HK-2 (cell line): ENCODE measurements at regions not wholly inside any gene's neighbourhood (a gene's known extent, or its start where the extent isn't known, plus 50 kb on each side); places are given as distances from the start of the nearest gene placed in this dataset.

ENCODE experiments used
- DNase-seq: peaks from one replicate; pipeline ENCODE4 v3.0.0-alpha.2; 2018; ENCODE audit not compliant: unreplicated experiment

- no peak for DNase-seq
These were observed 56.0 kb upstream of the OR5AK2 start for GRCh38 chr11:56932572-56933220.

DNA sequence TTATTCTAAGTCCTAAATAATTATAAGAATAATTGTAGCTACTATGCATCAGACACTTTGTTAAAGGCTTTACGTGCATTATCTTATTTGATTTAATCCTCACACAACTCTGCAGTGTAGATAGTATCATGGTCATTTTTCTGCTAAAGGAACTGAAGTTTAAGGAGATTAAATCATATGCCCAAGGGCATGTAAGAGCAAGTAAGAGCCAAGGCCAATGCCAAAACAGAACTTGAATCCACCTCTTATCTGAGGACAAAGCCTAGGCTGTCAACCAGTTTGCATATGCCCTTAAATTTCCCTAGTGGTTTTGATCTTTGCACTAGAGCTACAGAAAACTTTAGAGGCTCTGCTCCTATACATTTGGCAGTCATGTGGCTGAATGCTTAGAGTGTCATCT, 65.6 kb upstream of the OR5AK2 start:
- no peak for DNase-seq

- DNase-seq = no peak
These were observed 66.3 kb upstream of the OR5AK2 start for GRCh38 chr11:56922421-56922820.

DNA sequence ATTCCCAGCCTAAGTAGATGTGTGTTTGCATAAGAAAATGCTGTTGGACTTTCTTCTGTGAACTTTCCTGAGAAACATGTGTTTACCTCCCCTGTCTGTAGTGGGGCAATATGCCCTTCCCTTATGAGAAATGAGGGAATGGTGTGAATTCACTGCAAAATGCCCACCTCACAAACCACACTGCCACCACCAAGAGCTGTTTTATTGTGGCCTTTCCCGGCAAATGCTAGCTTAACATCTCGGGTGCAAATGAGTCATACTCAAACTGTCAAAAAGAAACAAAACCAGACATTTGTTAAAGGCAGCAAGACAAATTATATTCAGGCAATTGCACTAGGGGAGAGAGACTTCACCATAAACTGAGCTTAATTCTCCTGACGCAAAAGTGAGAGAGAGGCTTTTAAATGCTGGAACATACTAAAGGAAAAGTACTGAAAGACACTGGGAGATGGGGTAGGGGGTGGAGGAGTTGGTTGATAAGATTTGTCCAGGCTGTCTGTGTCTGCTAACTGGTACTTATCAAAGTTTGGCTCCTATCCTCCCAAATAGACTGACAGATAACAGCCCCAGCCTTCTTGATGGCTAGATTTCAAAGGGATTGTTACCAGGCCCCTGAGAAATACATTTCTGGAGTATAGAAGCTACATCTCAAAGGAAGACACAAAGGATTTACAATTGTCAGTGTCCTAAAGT, 70.9 kb upstream of the OR5AK2 start:
- no peak for DNase-seq

DNA sequence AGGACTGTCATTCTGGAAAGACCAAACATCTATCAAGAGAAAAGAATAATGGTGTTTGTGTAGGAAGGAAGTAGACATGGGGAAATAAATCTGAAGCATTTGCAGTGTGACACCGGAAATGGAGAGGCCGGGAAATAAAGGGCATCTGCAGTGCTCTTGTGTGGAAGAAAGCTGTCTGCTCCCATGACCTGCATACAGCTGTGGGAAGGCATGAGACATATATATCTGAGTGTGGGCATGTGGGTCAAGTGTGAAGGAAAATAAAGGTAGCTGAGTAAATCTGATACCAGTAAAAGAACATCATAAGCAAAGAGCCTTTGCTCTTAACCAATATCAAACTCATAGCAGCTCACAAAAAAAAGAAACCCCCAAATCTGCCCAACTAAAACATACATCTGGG, 72.1 kb upstream of the OR5AK2 start:
- DNase-seq = no peak

- DNase-seq = no peak
These were observed 72.6 kb upstream of the OR5AK2 start for GRCh38 chr11:56916162-56916561.

GRCh38 chr11:56911312-56911711, 77.4 kb upstream of the OR5AK2 start:
- no peak for DNase-seq

- no peak for DNase-seq
These were observed 77.9 kb upstream of the OR5AK2 start for GRCh38 chr11:56910785-56911184.

- no peak for DNase-seq
These were observed 78.5 kb upstream of the OR5AK2 start for GRCh38 chr11:56910046-56910773.

- no peak for DNase-seq
These were observed 79.2 kb upstream of the OR5AK2 start for GRCh38 chr11:56909563-56909962.

GRCh38 chr11:56909080-56909479, 79.6 kb upstream of the OR5AK2 start:
- no peak for DNase-seq

DNA sequence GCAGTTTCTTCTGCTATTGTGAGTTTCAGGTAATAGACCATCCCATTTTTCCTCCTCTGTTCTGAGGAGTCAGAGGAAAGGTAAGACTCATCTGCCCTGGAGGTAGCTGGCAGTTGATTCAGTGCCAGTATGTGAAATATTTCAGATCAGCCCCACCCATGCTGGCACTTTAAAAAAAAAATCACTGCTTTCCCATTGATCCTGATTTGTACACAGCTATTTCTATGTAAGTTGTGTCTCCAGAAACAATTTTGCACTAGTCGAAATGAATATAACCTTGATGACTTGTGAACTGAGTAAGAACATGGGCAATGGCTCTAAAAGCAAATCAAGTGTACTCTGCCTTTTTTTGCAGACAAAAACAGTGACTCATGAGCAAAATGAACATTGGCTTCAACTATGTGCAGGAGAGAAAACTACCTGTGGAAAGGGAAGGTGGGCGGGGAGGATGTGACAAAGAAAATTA, 82.0 kb upstream of the OR5AK2 start:
- DNase-seq = no peak

DNA sequence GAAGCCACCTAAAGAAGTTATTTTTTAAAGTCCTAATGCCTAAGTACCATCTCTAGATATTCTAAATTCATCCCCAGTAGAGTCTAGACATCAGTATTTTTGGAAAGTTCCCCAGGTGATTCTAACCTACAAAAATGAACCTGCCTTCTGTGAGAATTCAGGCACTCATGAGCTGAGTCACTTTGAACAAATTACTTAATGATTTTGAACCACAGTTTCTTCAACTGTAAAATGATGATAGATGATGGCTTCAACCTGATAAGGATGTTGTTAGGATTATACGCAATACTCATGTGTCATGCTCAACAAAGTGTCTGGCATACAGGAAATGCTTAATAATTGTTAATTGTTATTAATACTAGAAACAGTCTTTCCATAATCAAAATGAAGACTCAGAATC, 82.8 kb upstream of the OR5AK2 start:
- DNase-seq = no peak

DNA sequence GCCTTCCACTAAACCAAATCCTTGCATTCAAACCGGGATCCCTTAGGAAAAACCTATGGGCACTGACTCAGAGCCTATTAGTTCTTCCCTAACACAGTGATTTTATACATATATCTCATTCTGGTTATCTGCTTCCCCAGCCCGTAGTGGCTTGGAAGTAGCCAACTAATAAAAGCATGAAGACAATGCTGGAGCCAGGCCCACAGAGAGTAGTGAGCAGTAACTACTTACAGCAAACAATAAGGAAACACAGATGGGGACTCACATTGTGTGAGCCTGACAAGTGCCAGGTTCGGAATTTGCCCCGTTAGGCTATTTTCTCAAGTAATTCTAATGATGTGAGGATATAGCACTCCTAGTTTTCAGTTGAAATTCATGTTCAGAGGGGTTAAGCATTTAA, 83.3 kb upstream of the OR5AK2 start:
- DNase-seq = no peak

DNA sequence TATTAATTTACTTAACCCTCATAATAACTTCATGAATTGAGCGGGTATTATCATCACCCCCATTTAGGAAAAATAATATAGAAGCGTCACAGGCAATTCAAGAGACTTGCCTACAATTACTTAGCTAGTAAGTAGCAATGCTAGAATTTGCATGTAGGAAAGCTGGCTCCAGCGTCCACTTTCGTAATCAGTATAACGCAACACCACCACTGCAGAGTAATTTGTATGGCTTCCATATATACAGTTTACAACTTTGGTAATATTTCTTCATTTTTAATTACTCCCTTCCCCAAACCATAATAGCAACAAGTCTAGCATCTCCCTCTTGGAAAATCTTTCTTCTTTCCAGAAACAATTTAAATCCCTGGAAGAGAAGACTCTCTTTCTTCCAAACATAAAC, 89.9 kb upstream of the OR5AK2 start:
- no peak for DNase-seq

GRCh38 chr11:56890584-56891305, 98.0 kb upstream of the OR5AK2 start:
- no peak for DNase-seq

DNA sequence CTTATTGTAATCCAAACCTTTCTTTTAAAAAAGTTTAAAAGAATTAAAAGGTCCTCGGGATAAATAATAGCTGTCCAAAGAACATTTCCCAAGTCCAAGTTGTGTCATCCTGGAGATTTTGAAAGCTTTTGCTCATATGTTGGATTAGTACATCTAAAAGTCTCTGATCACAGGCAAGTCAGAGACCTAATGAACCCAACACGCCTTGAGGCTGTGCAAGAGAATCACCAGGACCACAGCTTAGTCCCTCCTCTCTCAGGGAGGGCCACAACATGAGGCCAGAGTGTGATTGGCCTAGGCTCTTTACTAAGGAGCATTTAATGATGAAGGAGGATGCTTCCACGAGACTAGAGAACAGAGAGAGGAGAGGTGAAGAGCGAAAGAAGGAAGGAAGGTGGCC, 98.7 kb upstream of the OR5AK2 start:
- no peak for DNase-seq

- no peak for DNase-seq
These were observed 100.8 kb upstream of the OR5AK2 start for GRCh38 chr11:56887940-56888339.

DNA sequence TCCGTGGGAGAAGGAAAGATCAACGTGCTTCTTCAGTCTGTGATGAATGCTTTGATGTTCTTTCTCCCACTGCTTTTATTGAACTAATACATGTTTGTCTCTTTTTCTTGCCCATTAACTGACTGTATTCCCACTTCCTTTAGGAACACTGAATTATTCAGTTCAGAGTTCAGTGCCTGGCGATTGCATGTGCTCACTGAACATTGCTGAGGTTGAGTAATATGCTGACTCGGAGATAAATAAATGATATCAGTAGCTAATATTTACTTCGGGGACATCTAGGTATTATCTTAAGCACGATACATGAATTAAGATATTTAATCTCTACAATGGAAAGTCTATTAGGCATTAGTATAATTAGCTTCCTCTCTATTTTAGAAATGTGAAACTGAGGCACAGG, 102.3 kb upstream of the OR5AK2 start:
- no peak for DNase-seq

DNA sequence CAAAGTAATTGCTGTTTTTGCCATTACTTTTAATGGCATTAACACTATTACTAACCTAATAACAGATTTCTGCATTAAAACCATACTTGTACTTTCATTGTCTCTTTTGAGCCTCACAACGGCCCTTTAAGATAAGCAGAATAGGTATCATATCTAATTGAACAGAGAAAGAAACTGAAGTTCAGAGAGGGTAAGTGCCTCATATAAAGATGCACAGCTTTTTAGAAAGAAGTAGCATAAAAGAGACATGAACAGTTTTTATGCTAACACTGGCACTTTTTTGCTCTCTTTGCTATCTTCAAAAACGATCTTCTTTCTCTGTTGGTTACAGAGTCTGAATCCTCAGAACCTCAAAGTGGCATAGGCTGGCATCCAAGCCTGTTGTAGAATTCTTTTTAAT, 102.9 kb upstream of the OR5AK2 start:
- no peak for DNase-seq

- DNase-seq = no peak
These were observed 103.5 kb upstream of the OR5AK2 start for GRCh38 chr11:56885177-56885576.

- no peak for DNase-seq
These were observed 105.2 kb upstream of the OR5AK2 start for GRCh38 chr11:56883371-56883987.
